ENCODE measurements at regions not wholly inside any gene's neighbourhood (a gene's known extent, or its start where the extent isn't known, plus 50 kb on each side); places are given as distances from the start of the nearest gene placed in this dataset.
"Not testable (repeated sequence)": the region's sequence is repeated elsewhere in the genome, so short reads cannot be mapped to it uniquely, and the experiment has no call there.

- DNase-seq: no peak
These were observed 264.9 kb downstream of the TSN start for GRCh38 chr2:122020377-122020776.

GRCh38 chr2:122021941-122022340, 266.5 kb downstream of the TSN start:
- DNase-seq: no peak

GRCh38 chr2:122022531-122022930, 267.1 kb downstream of the TSN start:
- DNase-seq: no peak

GRCh38 chr2:122023059-122023864, 267.8 kb downstream of the TSN start:
- DNase-seq: peak; percentile 19

- DNase-seq: no peak
These were observed 272.2 kb downstream of the TSN start for GRCh38 chr2:122027510-122028217.

- DNase-seq: no peak
These were observed 273.1 kb downstream of the TSN start for GRCh38 chr2:122028371-122029100.

GRCh38 chr2:122029456-122029855, 274.0 kb downstream of the TSN start:
- no peak for DNase-seq

GRCh38 chr2:122029945-122030344, 274.5 kb downstream of the TSN start:
- DNase-seq: no peak

- peak; percentile 14 for DNase-seq
These were observed 276.3 kb downstream of the TSN start for GRCh38 chr2:122031544-122032263.

- DNase-seq: no peak
These were observed 276.8 kb downstream of the TSN start for GRCh38 chr2:122032264-122032645.

- no peak for DNase-seq
These were observed 278.3 kb downstream of the TSN start for GRCh38 chr2:122033778-122034177.

GRCh38 chr2:122034344-122034743, 278.9 kb downstream of the TSN start:
- no peak for DNase-seq

GRCh38 chr2:122034777-122035176, 279.3 kb downstream of the TSN start:
- DNase-seq: no peak

GRCh38 chr2:122038816-122039215, 283.4 kb downstream of the TSN start:
- not testable (repeated sequence) for DNase-seq

GRCh38 chr2:122041455-122041854, 286.0 kb downstream of the TSN start:
- DNase-seq: no peak

- not testable (repeated sequence) for DNase-seq
These were observed 296.2 kb downstream of the TSN start for GRCh38 chr2:122051659-122052058.

- no peak for DNase-seq
These were observed 300.1 kb downstream of the TSN start for GRCh38 chr2:122055521-122055931.

- no peak for DNase-seq
These were observed 301.4 kb downstream of the TSN start for GRCh38 chr2:122056853-122057252.

GRCh38 chr2:122061206-122061605, 305.8 kb downstream of the TSN start:
- DNase-seq: no peak

- DNase-seq: no peak
These were observed 306.4 kb downstream of the TSN start for GRCh38 chr2:122061831-122062230.

- DNase-seq: no peak
These were observed 307.1 kb downstream of the TSN start for GRCh38 chr2:122062506-122062905.

- DNase-seq: no peak
These were observed 308.3 kb downstream of the TSN start for GRCh38 chr2:122063716-122064115.

Measured in hindlimb muscle (tissue), 1 donor.